Activated naive CD8-positive, alpha-beta T cell treated with anti-CD3 and anti-CD28 coated beads, Interleukin-2, amount 10 ng/mL, durations not matched to agents 7 days and 5 days (primary cell): ENCODE measurements at regions not wholly inside any gene's neighbourhood (a gene's known extent, or its start where the extent isn't known, plus 50 kb on each side); places are given as distances from the start of the nearest gene placed in this dataset.

Experiments used
- ATAC-seq: fragments of 150-1000 bp; cut with Tn5 transposase; one replicate; pipeline ENCODE4 v1.10.0; 2021; ENCODE audit warnings: low read depth, moderate library complexity
- POLR2A ChIA-PET: fragments of 350-600 bp; sonication (Branson Sonifier 250); formaldehyde crosslinking; loops from one replicate; lab custom pipeline; 2021; ENCODE audit warnings: antibody characterized with exemption; lab: Charles Lee
- DNase-seq: peaks from one replicate; pipeline ENCODE4 v3.0.0; 2021
- H3K27ac Mint-ChIP-seq: one replicate; pipeline ENCODE4 v1.8.0; 2022; ENCODE audit warnings: mild to moderate bottlenecking, mixed read lengths
- H3K27me3 Mint-ChIP-seq: one replicate; pipeline ENCODE4 v1.8.0; 2022; ENCODE audit warnings: mild to moderate bottlenecking, moderate library complexity, mixed read lengths
- H3K36me3 Mint-ChIP-seq: one replicate; pipeline ENCODE4 v1.8.0; 2021; ENCODE audit warnings: mild to moderate bottlenecking, mixed read lengths
- H3K4me1 Mint-ChIP-seq: one replicate; pipeline ENCODE4 v1.8.0; 2021; ENCODE audit warnings: mixed read lengths
- H3K4me3 Mint-ChIP-seq: one replicate; pipeline ENCODE4 v1.8.0; 2022; ENCODE audit warnings: mild to moderate bottlenecking, moderate library complexity, mixed read lengths
- H3K9me3 Mint-ChIP-seq: one replicate; pipeline ENCODE4 v1.8.0; 2021; ENCODE audit warnings: mixed read lengths

- DNase-seq = no peak
- POLR2A ChIA-PET = no interaction called here
- ATAC-seq = no peak
- Mint-ChIP-seq H3K9me3 (no peaks in the 10 kb centered on the region), H3K4me3 (no peak overlapping the region), H3K4me1 (no peaks in the 10 kb centered on the region), H3K27ac (no peak overlapping the region), H3K36me3 (no peaks in the 10 kb centered on the region), H3K27me3 (peaks cover 12% of the 10 kb centered on the region)
Observed at GRCh38 chr10:123538401-123539320, 127.5 kb upstream of the GPR26 start.

GRCh38 chr10:123544986-123545385, 121.2 kb upstream of the GPR26 start:
- no peak for DNase-seq
- H3K4me1 Mint-ChIP-seq = no peaks in the 10 kb centered on the region

DNA sequence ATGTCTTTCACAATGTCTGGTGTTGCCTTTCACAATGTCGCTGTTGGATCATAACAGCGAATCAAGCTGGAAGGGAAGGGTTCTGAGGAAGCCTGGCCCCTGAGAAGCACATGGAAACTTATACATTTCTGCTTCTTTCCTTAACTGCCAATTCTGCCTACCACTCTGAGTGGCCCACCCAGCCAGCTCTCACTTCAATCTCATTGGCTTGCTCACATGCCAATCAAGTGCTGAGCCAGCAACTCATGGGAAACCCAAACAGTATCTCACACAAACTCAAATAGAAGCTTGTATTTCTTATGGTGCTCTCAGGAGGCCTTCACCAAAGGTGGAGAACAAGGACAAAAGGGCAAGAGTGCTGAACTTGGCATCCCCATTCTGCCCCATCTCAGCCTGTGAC, 117.4 kb upstream of the GPR26 start:
- peaks cover 13% of the 10 kb centered on the region for H3K27me3 Mint-ChIP-seq
- H3K27ac Mint-ChIP-seq = no peak overlapping the region
- no peaks in the 10 kb centered on the region for H3K4me1 Mint-ChIP-seq
- no peak for DNase-seq
- POLR2A ChIA-PET = no interaction called here
- H3K36me3 Mint-ChIP-seq = no peaks in the 10 kb centered on the region
- ATAC-seq = no peak
- no peaks in the 10 kb centered on the region for H3K9me3 Mint-ChIP-seq
- H3K4me3 Mint-ChIP-seq = no peak overlapping the region

More at GRCh38 chr10:123544986-123545385, 121.2 kb upstream of the GPR26 start:
- Mint-ChIP-seq H3K27ac (no peak overlapping the region), H3K4me3 (no peak overlapping the region), H3K27me3 (peaks cover 14% of the 10 kb centered on the region), H3K36me3 (no peaks in the 10 kb centered on the region), H3K9me3 (no peaks in the 10 kb centered on the region)
- ATAC-seq = no peak
- POLR2A ChIA-PET = no interaction called here

GRCh38 chr10:123549761-123550454, 116.2 kb upstream of the GPR26 start:
- H3K4me1 Mint-ChIP-seq = no peaks in the 10 kb centered on the region
- H3K4me3 Mint-ChIP-seq = no peak overlapping the region
- H3K27ac Mint-ChIP-seq = no peak overlapping the region
- H3K36me3 Mint-ChIP-seq = no peaks in the 10 kb centered on the region
- H3K27me3 Mint-ChIP-seq = peaks cover 8% of the 10 kb centered on the region
- ATAC-seq (no peak), DNase-seq (no peak)
- no peaks in the 10 kb centered on the region for H3K9me3 Mint-ChIP-seq
- POLR2A ChIA-PET = no interaction called here

DNA sequence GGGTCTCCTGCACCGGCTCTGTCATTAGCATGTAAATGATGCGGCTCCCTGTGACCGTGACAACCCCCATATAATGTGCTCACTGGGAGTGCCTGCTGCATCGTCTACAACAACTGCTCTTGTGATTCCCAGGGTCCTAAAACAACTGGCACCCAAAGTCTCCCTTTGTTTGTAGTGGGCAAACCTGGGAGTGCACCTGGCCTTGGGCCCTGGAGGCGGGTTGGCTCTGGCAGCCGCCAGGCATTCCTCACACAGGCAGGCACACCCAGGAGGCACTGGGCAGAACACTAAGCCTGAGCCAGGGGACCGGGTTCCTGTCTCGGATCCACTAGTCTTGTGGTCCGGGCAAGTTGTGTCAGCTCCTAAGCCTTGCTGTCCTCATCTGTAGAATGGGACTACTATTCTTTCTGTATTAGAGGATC, 115.5 kb upstream of the GPR26 start:
- H3K9me3 Mint-ChIP-seq = no peaks in the 10 kb centered on the region
- no peaks in the 10 kb centered on the region for H3K4me1 Mint-ChIP-seq
- H3K4me3 Mint-ChIP-seq = no peak overlapping the region
- H3K27ac Mint-ChIP-seq = no peak overlapping the region
- peaks cover 7% of the 10 kb centered on the region for H3K27me3 Mint-ChIP-seq
- ATAC-seq = no peak
- POLR2A ChIA-PET = no interaction called here
- H3K36me3 Mint-ChIP-seq = no peaks in the 10 kb centered on the region
- DNase-seq = no peak

- Mint-ChIP-seq H3K4me3 (no peak overlapping the region), H3K36me3 (no peaks in the 10 kb centered on the region), H3K9me3 (no peaks in the 10 kb centered on the region), H3K27ac (no peak overlapping the region), H3K4me1 (no peaks in the 10 kb centered on the region), H3K27me3 (peaks cover 5% of the 10 kb centered on the region)
- no peak for ATAC-seq
- POLR2A ChIA-PET = interaction anchor here (0.7 kb wide), 1 partner anchor 310 kb away, joined by 4 read pairs; no protein-coding TSS in a partner anchor
- no peak for DNase-seq
Observed at GRCh38 chr10:123551259-123551658, 114.9 kb upstream of the GPR26 start.

DNA sequence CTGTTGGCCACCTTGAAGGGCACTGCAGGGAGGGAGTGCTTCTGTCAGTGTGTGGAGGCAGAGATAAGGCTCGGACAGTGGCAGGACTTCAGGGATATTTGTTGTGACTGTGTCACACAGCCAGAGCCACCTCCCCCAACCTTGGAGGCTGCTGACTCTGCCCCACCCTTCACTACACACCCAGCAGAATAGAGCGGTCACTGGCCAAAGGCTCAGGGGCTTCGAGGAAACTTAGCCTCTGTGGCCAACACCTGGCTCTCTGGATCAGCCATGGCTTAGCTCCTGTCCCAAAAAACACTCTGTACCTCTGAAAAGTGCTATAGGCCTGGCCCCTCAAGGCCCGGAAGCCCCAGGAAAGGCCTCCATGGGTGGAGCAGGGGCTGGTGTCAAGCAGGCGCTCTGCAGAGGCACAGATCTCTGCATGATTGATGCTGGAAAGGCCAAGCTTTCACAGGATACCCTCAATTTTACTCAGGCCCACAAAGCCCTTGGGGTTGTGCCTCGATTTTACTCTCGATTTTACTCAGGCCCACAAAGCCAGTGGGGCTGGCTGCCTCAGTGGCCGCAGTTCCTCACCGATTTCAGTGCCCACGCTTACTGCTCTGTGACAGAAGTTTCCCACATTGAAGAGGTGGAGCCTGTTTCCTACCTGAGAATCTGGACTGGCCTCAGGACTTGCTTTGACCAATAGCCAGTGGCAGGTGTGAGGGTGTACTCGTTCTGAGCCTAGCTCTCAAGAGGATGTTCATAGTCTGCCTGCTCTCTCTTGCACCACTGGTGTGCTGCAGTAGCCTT, 113.2 kb upstream of the GPR26 start:
- DNase-seq (no peak), ATAC-seq (no peak)
- Mint-ChIP-seq H3K4me1 (no peaks in the 10 kb centered on the region), H3K27me3 (peaks cover 3% of the 10 kb centered on the region), H3K4me3 (no peak overlapping the region), H3K9me3 (no peaks in the 10 kb centered on the region), H3K36me3 (no peaks in the 10 kb centered on the region), H3K27ac (no peak overlapping the region)
- POLR2A ChIA-PET = no interaction called here

GRCh38 chr10:123553810-123554430, 112.2 kb upstream of the GPR26 start:
- Mint-ChIP-seq H3K4me1 (no peaks in the 10 kb centered on the region), H3K9me3 (no peaks in the 10 kb centered on the region), H3K27me3 (peaks cover 3% of the 10 kb centered on the region), H3K27ac (no peak overlapping the region), H3K4me3 (no peak overlapping the region), H3K36me3 (no peaks in the 10 kb centered on the region)
- POLR2A ChIA-PET = no interaction called here
- DNase-seq = no peak
- ATAC-seq = no peak

- Mint-ChIP-seq H3K27ac (no peak overlapping the region), H3K4me1 (no peaks in the 10 kb centered on the region), H3K36me3 (no peaks in the 10 kb centered on the region), H3K27me3 (peaks cover 3% of the 10 kb centered on the region), H3K4me3 (no peak overlapping the region), H3K9me3 (no peaks in the 10 kb centered on the region)
- no peak for DNase-seq
- ATAC-seq = no peak
- POLR2A ChIA-PET = no interaction called here
Observed at GRCh38 chr10:123554656-123555055, 111.5 kb upstream of the GPR26 start.

DNA sequence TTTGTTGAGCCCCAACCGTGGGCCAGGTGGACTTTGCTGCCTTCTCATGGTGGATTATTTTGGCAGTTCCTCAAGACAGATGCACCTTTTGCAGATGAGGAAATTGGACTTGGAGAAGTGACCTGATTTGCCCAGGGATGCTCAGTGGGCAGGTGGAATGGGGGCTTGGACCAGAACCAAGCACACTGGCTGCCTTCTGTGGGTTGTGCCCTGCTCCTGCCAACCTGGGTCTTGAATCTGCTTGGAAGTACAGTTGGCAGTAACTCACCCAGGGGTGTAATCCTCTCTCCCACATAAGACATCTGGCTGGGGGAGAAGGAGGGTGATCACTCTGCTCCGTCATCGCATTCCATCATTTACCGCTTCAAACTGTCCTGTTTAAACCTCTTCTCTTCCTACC, 110.5 kb upstream of the GPR26 start:
- H3K9me3 Mint-ChIP-seq = no peaks in the 10 kb centered on the region
- POLR2A ChIA-PET = no interaction called here
- no peak overlapping the region for H3K27ac Mint-ChIP-seq
- no peaks in the 10 kb centered on the region for H3K36me3 Mint-ChIP-seq
- peaks cover 3% of the 10 kb centered on the region for H3K27me3 Mint-ChIP-seq
- no peak for ATAC-seq
- no peak overlapping the region for H3K4me3 Mint-ChIP-seq
- no peaks in the 10 kb centered on the region for H3K4me1 Mint-ChIP-seq
- DNase-seq = no peak

- H3K36me3 Mint-ChIP-seq = no peaks in the 10 kb centered on the region
- POLR2A ChIA-PET = no interaction called here
- H3K27ac Mint-ChIP-seq = no peak overlapping the region
- no peak overlapping the region for H3K4me3 Mint-ChIP-seq
- ATAC-seq (no peak), DNase-seq (no peak)
- peaks cover 4% of the 10 kb centered on the region for H3K27me3 Mint-ChIP-seq
- no peaks in the 10 kb centered on the region for H3K9me3 Mint-ChIP-seq
- H3K4me1 Mint-ChIP-seq = no peaks in the 10 kb centered on the region
Observed at GRCh38 chr10:123556049-123556448, 110.1 kb upstream of the GPR26 start.

GRCh38 chr10:123556736-123557135, 109.4 kb upstream of the GPR26 start:
- Mint-ChIP-seq H3K4me3 (no peak overlapping the region), H3K27ac (no peak overlapping the region), H3K27me3 (peaks cover 2% of the 10 kb centered on the region), H3K36me3 (no peaks in the 10 kb centered on the region), H3K9me3 (no peaks in the 10 kb centered on the region), H3K4me1 (no peaks in the 10 kb centered on the region)
- ATAC-seq = no peak
- POLR2A ChIA-PET = no interaction called here
- no peak for DNase-seq
